GM23248 (cell line): ENCODE measurements at regions not wholly inside any gene's neighbourhood (a gene's known extent, or its start where the extent isn't known, plus 50 kb on each side); places are given as distances from the start of the nearest gene placed in this dataset.
"Not testable (repeated sequence)": the region's sequence is repeated elsewhere in the genome, so short reads cannot be mapped to it uniquely, and the experiment has no call there.

Experiments used
- DNase-seq: peaks from one replicate; pipeline ENCODE4 v3.0.0-alpha.2; 2015
- H2AFZ ChIP-seq: fragments of 200-600 bp; sonication (generic); 2 replicates; pipeline ENCODE4 v1.6.1; 2016; ENCODE audit warnings: antibody characterized with exemption
- H3F3A ChIP-seq: fragments of 200-600 bp; sonication (generic); 2 replicates; pipeline ENCODE4 v1.6.1; 2016; ENCODE audit warnings: mild to moderate bottlenecking, antibody characterized with exemption, mixed run types; ENCODE audit not compliant: insufficient read depth
- H3K27ac ChIP-seq: fragments of 200-600 bp; sonication (generic); 2 replicates; pipeline ENCODE4 v1.5.1; 2016; ENCODE audit warnings: mild to moderate bottlenecking
- H3K27me3 ChIP-seq: fragments of 200-600 bp; sonication (generic); replicated peaks from 2 replicates; pipeline ENCODE4 v1.6.1; 2016; ENCODE audit warnings: mild to moderate bottlenecking; ENCODE audit not compliant: insufficient read depth
- H3K36me3 ChIP-seq: fragments of 200-600 bp; sonication (generic); 2 replicates; pipeline ENCODE4 v1.6.1; 2016; ENCODE audit warnings: low read depth, mild to moderate bottlenecking
- H3K4me1 ChIP-seq: fragments of 200-600 bp; sonication (generic); 2 replicates; pipeline ENCODE4 v1.6.1; 2016; ENCODE audit warnings: mild to moderate bottlenecking; ENCODE audit not compliant: insufficient read depth
- H3K4me2 ChIP-seq: fragments of 200-600 bp; sonication (generic); one replicate; pipeline ENCODE4 v1.6.1; 2016; ENCODE audit warnings: mild to moderate bottlenecking; ENCODE audit not compliant: unreplicated experiment
- H3K4me3 ChIP-seq: fragments of 200-600 bp; sonication (generic); 2 replicates; pipeline ENCODE4 v1.5.1; 2016; ENCODE audit warnings: mild to moderate bottlenecking
- H3K79me2 ChIP-seq: fragments of 200-600 bp; sonication (generic); 2 replicates; pipeline ENCODE4 v1.6.1; 2016; ENCODE audit warnings: mild to moderate bottlenecking; ENCODE audit not compliant: insufficient read depth
- H3K9ac ChIP-seq: fragments of 200-600 bp; sonication (generic); 2 replicates; pipeline ENCODE4 v1.6.1; 2016; ENCODE audit warnings: mild to moderate bottlenecking
- H3K9me2 ChIP-seq: fragments of 200-600 bp; sonication (generic); 2 replicates; pipeline ENCODE4 v1.6.1; 2016; ENCODE audit warnings: mixed run types, mild to moderate bottlenecking, moderate library complexity; ENCODE audit not compliant: insufficient read depth
- H3K9me3 ChIP-seq: fragments of 200-600 bp; sonication (generic); one replicate; pipeline ENCODE4 v1.6.1; 2017; ENCODE audit warnings: low read depth
- H4K20me1 ChIP-seq: fragments of 200-600 bp; sonication (generic); 2 replicates; pipeline ENCODE4 v1.6.0; 2016; ENCODE audit not compliant: insufficient read depth
- EZH2 ChIP-seq: fragments of 200-600 bp; sonication (generic); IDR thresholded peaks from 2 replicates; pipeline ENCODE4 v1.6.1; 2018; ENCODE audit warnings: antibody characterized with exemption, mild to moderate bottlenecking; ENCODE audit not compliant: insufficient read depth, poor library complexity, severe bottlenecking
- EZH2phosphoT487 ChIP-seq: fragments of 200-600 bp; sonication (generic); IDR thresholded peaks from 2 replicates; pipeline ENCODE4 v1.6.1; 2018; ENCODE audit warnings: antibody characterized with exemption, moderate library complexity, mild to moderate bottlenecking, low read depth; ENCODE audit not compliant: insufficient read depth
- WGBS, 2 experiments: methylation state at CpG; one replicate each; pipeline ENCODE4 v1.1.6; 2015 to 2017; ENCODE audit warnings: low lambda C conversion rate in 2 of 2, low coverage in 1 of 2; ENCODE audit errors: missing lambda C conversion rate in 2 of 2; 5-methylcytosine and 5-hydroxymethylcytosine counted together
- in situ Hi-C: fragments of 300-500 bp; cut with MboI; formaldehyde crosslinking; loops from 2 replicates; pipeline ENCODE4 v1.15.0; 2020

- H4K20me1 ChIP-seq = no peaks in the 10 kb centered on the region
- TF ChIP-seq EZH2 (no peak), EZH2phosphoT487 (no peak)
- H3K9ac ChIP-seq = no peak overlapping the region
- no peaks in the 10 kb centered on the region for H3K27me3 ChIP-seq
- WGBS, 2 experiments = 15 to 24% methylated on average over 3 of the region's 3 CpGs
- H3K9me2 ChIP-seq = no peaks in the 10 kb centered on the region; the same call in 1 of the 2 replicates
- no peak overlapping the region for H2AFZ ChIP-seq
- no peak overlapping the region for H3K4me2 ChIP-seq
- no peaks in the 10 kb centered on the region for H3K79me2 ChIP-seq
- H3K36me3 ChIP-seq = no peaks in the 10 kb centered on the region
- H3K4me1 ChIP-seq = no peaks in the 10 kb centered on the region
- in situ Hi-C loops = no loop called here
- H3F3A ChIP-seq = no peaks in the 10 kb centered on the region
- peaks cover 3% of the 10 kb centered on the region for H3K9me3 ChIP-seq
- no peak overlapping the region for H3K27ac ChIP-seq
- no peak overlapping the region for H3K4me3 ChIP-seq
- no peak for DNase-seq
These were observed 242.5 kb upstream of the NETO1 start for GRCh38 chr18:73110307-73110706.

GRCh38 chr18:73101977-73102376 is 234.2 kb upstream of the NETO1 start:
- H3K9ac ChIP-seq = no peak overlapping the region
- no peak overlapping the region for H2AFZ ChIP-seq
- no peaks in the 10 kb centered on the region for H3K27me3 ChIP-seq
- in situ Hi-C loops = no loop called here
- no peaks in the 10 kb centered on the region for H4K20me1 ChIP-seq
- no peaks in the 10 kb centered on the region for H3K4me1 ChIP-seq
- DNase-seq = no peak
- 59 to 60% methylated on average over 4 of the region's 4 CpGs for WGBS, 2 experiments
- H3K9me2 ChIP-seq = no peaks in the 10 kb centered on the region
- no peak overlapping the region for H3K27ac ChIP-seq
- H3K9me3 ChIP-seq = no peaks in the 10 kb centered on the region
- no peaks in the 10 kb centered on the region for H3K79me2 ChIP-seq
- TF ChIP-seq EZH2phosphoT487 (no peak), EZH2 (no peak)
- H3K36me3 ChIP-seq = no peaks in the 10 kb centered on the region
- no peaks in the 10 kb centered on the region for H3F3A ChIP-seq
- H3K4me3 ChIP-seq = no peak overlapping the region
- no peak overlapping the region for H3K4me2 ChIP-seq

GRCh38 chr18:73101491-73101890 is 233.7 kb upstream of the NETO1 start:
- H3K4me2 ChIP-seq, H3K9me2 ChIP-seq, H3F3A ChIP-seq, H2AFZ ChIP-seq, H3K4me1 ChIP-seq, H3K27ac ChIP-seq, H3K79me2 ChIP-seq, H3K36me3 ChIP-seq, H4K20me1 ChIP-seq, H3K4me3 ChIP-seq, DNase-seq, H3K9me3 ChIP-seq, in situ Hi-C loops, H3K27me3 ChIP-seq, H3K9ac ChIP-seq: not testable (repeated sequence)
- 27 to 38% methylated on average over 6 of the region's 6 CpGs for WGBS, 2 experiments

GRCh38 chr18:73099759-73100158 is 232.0 kb upstream of the NETO1 start:
- H3K9me2 ChIP-seq = no peaks in the 10 kb centered on the region
- H3K79me2 ChIP-seq = no peaks in the 10 kb centered on the region
- no peak overlapping the region for H3K4me3 ChIP-seq
- no peaks in the 10 kb centered on the region for H3K36me3 ChIP-seq
- H4K20me1 ChIP-seq = no peaks in the 10 kb centered on the region
- WGBS, 2 experiments = 35 to 51% methylated on average over 2 of the region's 2 CpGs
- H2AFZ ChIP-seq = no peak overlapping the region
- no peak overlapping the region for H3K27ac ChIP-seq
- no peaks in the 10 kb centered on the region for H3F3A ChIP-seq
- H3K4me1 ChIP-seq = no peaks in the 10 kb centered on the region
- no peak for TF ChIP-seq EZH2
- TF ChIP-seq EZH2phosphoT487 = no peak
- in situ Hi-C loops = no loop called here
- H3K9ac ChIP-seq = no peak overlapping the region
- H3K4me2 ChIP-seq = no peak overlapping the region
- no peaks in the 10 kb centered on the region for H3K27me3 ChIP-seq
- no peak for DNase-seq
- H3K9me3 ChIP-seq = no peaks in the 10 kb centered on the region

- TF ChIP-seq EZH2phosphoT487 (no peak), EZH2 (no peak)
- in situ Hi-C loops = no loop called here
- Histone ChIP-seq H3K79me2 (no peaks in the 10 kb centered on the region), H4K20me1 (no peaks in the 10 kb centered on the region), H3F3A (no peaks in the 10 kb centered on the region), H3K27me3 (no peaks in the 10 kb centered on the region), H3K4me2 (no peak overlapping the region), H3K4me1 (no peaks in the 10 kb centered on the region), H3K4me3 (no peak overlapping the region), H3K9me2 (no peaks in the 10 kb centered on the region), H2AFZ (no peak overlapping the region), H3K36me3 (no peaks in the 10 kb centered on the region), H3K9ac (no peak overlapping the region), H3K9me3 (no peaks in the 10 kb centered on the region), H3K27ac (no peak overlapping the region)
- DNase-seq = no peak
- WGBS, 2 experiments = 14% methylated on average over 1 of the region's 1 CpG
These were observed 226.0 kb upstream of the NETO1 start for GRCh38 chr18:73093687-73094250.
